Brain microvascular endothelial cell (primary cell): ENCODE measurements at regions not wholly inside any gene's neighbourhood (a gene's known extent, or its start where the extent isn't known, plus 50 kb on each side); places are given as distances from the start of the nearest gene placed in this dataset.

Source experiments
- DNase-seq: peaks from one replicate; pipeline ENCODE4 v3.0.0-alpha.2; 2020
- H3K27ac ChIP-seq: fragments of 250-450 bp; sonication (Bioruptor Pico); 2 replicates; pipeline ENCODE4 v1.5.1; 2020; ENCODE audit warnings: mild to moderate bottlenecking, moderate library complexity
- H3K27me3 ChIP-seq: fragments of 250-450 bp; sonication (Bioruptor Pico); replicated peaks from 2 replicates; pipeline ENCODE4 v1.5.1; 2020; ENCODE audit warnings: mild to moderate bottlenecking
- H3K36me3 ChIP-seq: fragments of 250-450 bp; sonication (Bioruptor Pico); replicated peaks from 2 replicates; pipeline ENCODE4 v1.5.1; 2020; ENCODE audit warnings: mild to moderate bottlenecking
- H3K4me3 ChIP-seq: 2 replicates; pipeline ENCODE4 v1.5.1; 2011; ENCODE audit warnings: low read depth, mild to moderate bottlenecking, control low read depth, low read length, moderate library complexity
- in situ Hi-C: cut with HindIII; loops from 2 replicates; pipeline ENCODE4 v1.10.0; 2017; ENCODE audit warnings: low sequenced_read_pairs, low pct_ligation_motif_present
- TF ChIP-seq, protein P1 (sequence below): IDR thresholded peaks from 2 replicates; pipeline ENCODE4 v1.5.1; 2011; ENCODE audit warnings: low read depth, mild to moderate bottlenecking, moderate library complexity, low read length, control low read depth, inconsistent platforms; ENCODE audit errors: missing control alignments

DNA sequence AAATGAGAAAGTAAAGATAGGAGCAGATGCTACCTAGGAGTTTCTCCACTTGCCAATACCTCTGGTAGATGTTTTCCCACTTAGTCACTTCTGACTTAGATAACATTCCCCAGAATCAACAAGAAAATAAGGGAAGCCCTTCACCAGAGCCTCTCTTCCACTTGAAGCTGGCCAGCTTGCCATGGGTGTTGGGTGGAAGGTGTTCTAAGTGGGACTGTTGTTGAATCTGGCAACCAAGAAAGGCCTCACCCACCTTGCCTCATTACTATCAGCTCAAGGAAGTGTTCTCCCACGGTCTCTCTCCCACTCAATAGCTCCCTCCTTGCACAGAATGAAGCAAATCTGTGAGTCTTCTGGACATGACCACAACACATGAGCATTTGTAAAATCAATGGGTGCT is 100.4 kb upstream of the REG3A start:
- Histone ChIP-seq H3K36me3 (no peaks in the 10 kb centered on the region), H3K27me3 (no peaks in the 10 kb centered on the region), H3K27ac (no peak overlapping the region), H3K4me3 (no peak overlapping the region)
- in situ Hi-C loops: no loop called here
- TF ChIP-seq, protein P1, sequence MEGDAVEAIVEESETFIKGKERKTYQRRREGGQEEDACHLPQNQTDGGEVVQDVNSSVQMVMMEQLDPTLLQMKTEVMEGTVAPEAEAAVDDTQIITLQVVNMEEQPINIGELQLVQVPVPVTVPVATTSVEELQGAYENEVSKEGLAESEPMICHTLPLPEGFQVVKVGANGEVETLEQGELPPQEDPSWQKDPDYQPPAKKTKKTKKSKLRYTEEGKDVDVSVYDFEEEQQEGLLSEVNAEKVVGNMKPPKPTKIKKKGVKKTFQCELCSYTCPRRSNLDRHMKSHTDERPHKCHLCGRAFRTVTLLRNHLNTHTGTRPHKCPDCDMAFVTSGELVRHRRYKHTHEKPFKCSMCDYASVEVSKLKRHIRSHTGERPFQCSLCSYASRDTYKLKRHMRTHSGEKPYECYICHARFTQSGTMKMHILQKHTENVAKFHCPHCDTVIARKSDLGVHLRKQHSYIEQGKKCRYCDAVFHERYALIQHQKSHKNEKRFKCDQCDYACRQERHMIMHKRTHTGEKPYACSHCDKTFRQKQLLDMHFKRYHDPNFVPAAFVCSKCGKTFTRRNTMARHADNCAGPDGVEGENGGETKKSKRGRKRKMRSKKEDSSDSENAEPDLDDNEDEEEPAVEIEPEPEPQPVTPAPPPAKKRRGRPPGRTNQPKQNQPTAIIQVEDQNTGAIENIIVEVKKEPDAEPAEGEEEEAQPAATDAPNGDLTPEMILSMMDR: no peak
- DNase-seq: no peak

DNA sequence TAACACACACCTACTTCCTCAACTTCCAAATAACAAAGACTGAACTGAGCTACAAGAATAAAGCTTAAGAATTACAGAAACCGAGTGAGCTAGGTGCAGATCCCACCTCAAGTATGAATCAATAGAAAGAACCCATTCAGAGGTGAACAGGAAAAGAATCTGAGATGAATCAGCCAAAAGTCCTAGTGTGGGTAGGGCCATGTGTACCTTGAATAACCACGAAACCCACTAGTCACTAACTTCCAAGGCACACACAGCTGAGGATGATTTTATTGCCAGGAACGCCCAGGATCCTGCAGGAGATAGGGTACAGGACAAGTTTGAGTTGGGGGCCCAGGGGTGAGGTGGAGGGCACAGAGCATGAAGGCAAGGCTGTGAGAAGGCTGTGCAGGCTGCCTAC is 99.7 kb upstream of the REG3A start:
- TF ChIP-seq, protein P1: no peak
- no peak for DNase-seq
- Histone ChIP-seq H3K36me3 (no peaks in the 10 kb centered on the region), H3K27me3 (no peaks in the 10 kb centered on the region), H3K27ac (no peak overlapping the region), H3K4me3 (no peak overlapping the region)
- in situ Hi-C loops: no loop called here

DNA sequence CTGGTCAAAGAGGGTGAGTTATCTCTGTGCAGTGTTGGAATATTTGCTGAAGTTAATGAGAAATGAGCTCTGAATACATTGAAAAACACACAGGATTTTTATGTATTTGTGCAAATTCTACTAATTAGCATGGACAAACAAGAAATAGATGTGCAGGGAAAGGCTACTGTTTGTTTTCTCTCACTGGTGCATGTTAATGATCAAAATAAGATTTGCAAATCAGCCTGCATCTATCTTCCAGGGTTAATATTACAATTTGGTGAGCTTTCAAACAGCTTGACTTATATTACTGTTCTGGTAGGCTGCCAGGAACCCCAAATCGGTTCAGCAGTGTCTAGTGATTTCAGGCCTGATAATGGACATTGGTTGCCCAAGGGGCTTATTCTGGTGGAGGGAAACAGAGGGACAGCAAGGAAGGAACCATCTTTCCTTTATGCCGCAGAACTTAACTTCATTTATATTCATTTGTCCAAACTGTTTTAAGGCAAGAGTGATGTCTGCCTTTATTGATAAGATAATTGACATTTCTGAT is 93.8 kb upstream of the REG3A start:
- Histone ChIP-seq H3K36me3 (no peaks in the 10 kb centered on the region), H3K4me3 (no peak overlapping the region), H3K27ac (no peak overlapping the region), H3K27me3 (no peaks in the 10 kb centered on the region)
- TF ChIP-seq, protein P1: no peak
- in situ Hi-C loops: no loop called here
- DNase-seq: no peak

DNA sequence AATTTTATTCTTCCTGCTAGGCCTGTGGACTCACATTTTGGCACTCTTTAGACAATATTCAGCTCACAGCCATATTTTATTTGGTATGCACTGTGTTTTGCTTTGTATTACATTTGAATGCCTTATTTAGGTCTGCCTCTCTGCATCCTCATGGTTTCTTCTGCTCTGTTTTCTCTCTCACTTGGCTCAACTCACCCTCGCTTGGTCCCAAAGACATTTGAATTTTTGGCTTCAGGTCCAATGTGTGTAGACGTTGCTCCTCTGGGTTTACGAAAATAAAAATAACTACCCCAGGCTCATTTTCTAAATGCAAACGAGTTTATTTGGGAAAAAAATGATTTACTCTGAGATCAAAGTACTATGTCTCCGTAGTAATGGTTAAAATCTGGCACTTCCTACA is 91.1 kb upstream of the REG3A start:
- Histone ChIP-seq H3K4me3 (no peak overlapping the region), H3K27me3 (no peaks in the 10 kb centered on the region), H3K27ac (no peak overlapping the region), H3K36me3 (no peaks in the 10 kb centered on the region)
- TF ChIP-seq, protein P1: no peak
- no peak for DNase-seq
- in situ Hi-C loops: no loop called here

DNA sequence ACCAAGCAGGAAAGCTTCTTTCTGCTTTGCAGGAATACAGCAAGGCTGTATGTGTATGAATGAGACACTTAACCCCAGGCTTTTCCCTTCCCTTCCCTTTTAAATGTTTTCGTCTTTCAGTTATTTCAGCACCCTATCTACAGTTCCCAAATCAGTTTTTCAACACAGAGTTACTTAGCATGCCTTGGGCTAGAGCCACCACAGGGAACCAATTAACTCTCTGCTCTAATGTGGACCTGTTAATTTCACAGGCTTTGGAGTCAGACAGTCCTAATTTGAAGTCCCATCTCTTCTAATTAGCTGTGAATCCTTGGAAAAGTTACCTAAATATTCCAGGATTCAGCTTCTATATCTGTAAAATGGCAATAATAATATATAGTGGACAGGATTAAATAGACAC is 89.2 kb upstream of the REG3A start:
- no peak for DNase-seq
- TF ChIP-seq, protein P1: no peak
- no peaks in the 10 kb centered on the region for H3K36me3 ChIP-seq
- H3K27me3 ChIP-seq: no peaks in the 10 kb centered on the region
- H3K4me3 ChIP-seq: no peak overlapping the region
- in situ Hi-C loops: no loop called here
- no peak overlapping the region for H3K27ac ChIP-seq

DNA sequence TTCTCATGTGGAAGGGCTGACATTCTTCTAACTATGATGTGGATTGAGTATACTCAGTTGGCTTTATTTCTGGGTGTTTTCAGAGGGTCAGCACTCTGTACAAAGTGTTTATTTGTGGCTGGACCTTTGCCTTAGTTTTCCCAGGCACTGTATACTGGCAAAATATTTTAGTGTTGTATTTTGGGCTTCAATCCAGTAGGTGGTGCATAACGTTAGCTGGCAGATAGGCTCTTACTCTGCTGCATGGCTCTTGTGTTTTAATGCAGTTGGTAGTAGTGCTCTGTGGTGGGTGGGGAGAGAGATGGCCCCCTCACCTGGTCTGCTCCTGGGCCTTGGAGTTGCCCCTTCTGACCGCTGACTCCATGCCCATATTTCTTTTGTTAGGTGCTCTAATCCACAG is 75.6 kb upstream of the REG3A start:
- H3K27ac ChIP-seq: no peak overlapping the region
- TF ChIP-seq, protein P1: no peak
- H3K4me3 ChIP-seq: no peak overlapping the region
- H3K36me3 ChIP-seq: no peaks in the 10 kb centered on the region
- in situ Hi-C loops: no loop called here
- no peaks in the 10 kb centered on the region for H3K27me3 ChIP-seq
- no peak for DNase-seq
